IMR-90 (cell line): ENCODE measurements at regions not wholly inside any gene's neighbourhood (a gene's known extent, or its start where the extent isn't known, plus 50 kb on each side); places are given as distances from the start of the nearest gene placed in this dataset.

Source experiments
- ATAC-seq: fragments of 200-7000 bp; cut with Tn5 transposase; 2 replicates; pipeline ENCODE4 v1.9.1; 2020; ENCODE audit warnings: low read depth, mild to moderate bottlenecking, moderate library complexity
- BruUV-seq: library from RNA; stranded (reverse); fragments of 400-500 nt; replicated peaks from 2 replicates; lab custom pipeline; 2021; lab: Mats Ljungman, UMichigan
- CTCF ChIA-PET: fragments of 300-600 bp; formaldehyde crosslinking; extraction: SDS; loops from one replicate; lab custom pipeline; 2021; ENCODE audit warnings: antibody characterized with exemption; lab: Yijun Ruan, JAX
- POLR2A ChIA-PET: fragments of 300-600 bp; sonication (Branson Sonifier 250); formaldehyde crosslinking; loops from one replicate; lab custom pipeline; 2022; ENCODE audit warnings: antibody characterized with exemption; ENCODE audit not compliant: unreplicated experiment; lab: Charles Lee
- DNase-seq: peaks from one replicate; pipeline ENCODE4 v3.0.0; 2013
- H2AFZ ChIP-seq: replicated peaks from 2 replicates; pipeline ENCODE3; 2013; ENCODE audit warnings: low read length, mild to moderate bottlenecking; ENCODE audit not compliant: poor library complexity
- H2AK5ac ChIP-seq: 2 replicates; pipeline ENCODE4 v1.6.1; 2013; ENCODE audit warnings: low read depth, low read length, inconsistent platforms
- H2AK9ac ChIP-seq: replicated peaks from 2 replicates; pipeline ENCODE3; 2013; ENCODE audit warnings: mild to moderate bottlenecking, low read depth, low read length, moderate library complexity; ENCODE audit not compliant: poor library complexity
- H2BK120ac ChIP-seq: 2 replicates; pipeline ENCODE4 v1.6.1; 2013; ENCODE audit warnings: low read depth, low read length, inconsistent platforms
- H2BK15ac ChIP-seq: 3 replicates; pipeline ENCODE4 v1.6.1; 2013; ENCODE audit warnings: low read depth, low read length, inconsistent platforms
- H2BK20ac ChIP-seq: 2 replicates; pipeline ENCODE4 v1.6.1; 2013; ENCODE audit warnings: low read depth, mild to moderate bottlenecking, inconsistent platforms, low read length, moderate library complexity
- H2BK5ac ChIP-seq: 2 replicates; pipeline ENCODE4 v1.6.1; 2013; ENCODE audit warnings: mild to moderate bottlenecking, low read depth, low read length, inconsistent platforms; ENCODE audit not compliant: poor library complexity, severe bottlenecking
- H3K14ac ChIP-seq: replicated peaks from 2 replicates; pipeline ENCODE4 v1.6.1; 2013; ENCODE audit warnings: low read depth, low read length, inconsistent platforms
- H3K18ac ChIP-seq: 2 replicates; pipeline ENCODE4 v1.6.1; 2013; ENCODE audit warnings: low read depth, low read length, control low read depth
- H3K23ac ChIP-seq: 2 replicates; pipeline ENCODE4 v1.6.1; 2013; ENCODE audit warnings: low read depth, low read length, inconsistent platforms
- H3K27ac ChIP-seq: 2 replicates; pipeline ENCODE4 v1.5.1; 2013; ENCODE audit warnings: mild to moderate bottlenecking, control low read depth, low read length; ENCODE audit not compliant: insufficient read depth
- H3K27me3 ChIP-seq: 2 replicates; pipeline ENCODE4 v1.6.1; 2013; ENCODE audit warnings: low read length; ENCODE audit not compliant: control insufficient read depth, insufficient read depth
- H3K36me3 ChIP-seq: 2 replicates; pipeline ENCODE4 v1.6.1; 2013; ENCODE audit warnings: low read length, mixed read lengths; ENCODE audit not compliant: control insufficient read depth, insufficient read depth
- H3K4ac ChIP-seq: 2 replicates; pipeline ENCODE4 v1.6.1; 2013; ENCODE audit warnings: low read depth, low read length, inconsistent platforms
- H3K4me1 ChIP-seq: 2 replicates; pipeline ENCODE4 v1.6.1; 2013; ENCODE audit warnings: low read length, mixed read lengths; ENCODE audit not compliant: control insufficient read depth, insufficient read depth
- H3K4me2 ChIP-seq: 2 replicates; pipeline ENCODE4 v1.6.1; 2013; ENCODE audit warnings: low read depth, mild to moderate bottlenecking, control low read depth, low read length, moderate library complexity
- H3K4me3 ChIP-seq: 2 replicates; pipeline ENCODE4 v1.5.1; 2013; ENCODE audit warnings: low read depth, mild to moderate bottlenecking, control low read depth, low read length, moderate library complexity; ENCODE audit not compliant: insufficient read depth
- H3K56ac ChIP-seq: 2 replicates; pipeline ENCODE4 v1.6.1; 2013; ENCODE audit warnings: low read length, inconsistent platforms; ENCODE audit not compliant: insufficient read depth; ENCODE audit errors: extremely low read depth
- H3K79me1 ChIP-seq, 2 experiments: 2 replicates each; pipeline ENCODE4 v1.6.1; 2013; ENCODE audit warnings: low read length in 2 of 2, inconsistent platforms in 1 of 2, low read depth in 1 of 2
- H3K9ac ChIP-seq: 2 replicates; pipeline ENCODE4 v1.6.1; 2013; ENCODE audit warnings: low read depth, low read length, control low read depth
- H3K9me1 ChIP-seq: 2 replicates; pipeline ENCODE4 v1.6.1; 2013; ENCODE audit warnings: low read length, inconsistent platforms; ENCODE audit not compliant: insufficient read depth
- H3K9me3 ChIP-seq: 2 replicates; pipeline ENCODE4 v1.6.1; 2013; ENCODE audit warnings: low read length; ENCODE audit not compliant: control insufficient read depth, insufficient read depth
- H4K20me1 ChIP-seq: 2 replicates; pipeline ENCODE4 v1.6.1; 2013; ENCODE audit warnings: low read length, inconsistent platforms; ENCODE audit not compliant: insufficient read depth
- H4K5ac ChIP-seq: 2 replicates; pipeline ENCODE4 v1.6.1; 2013; ENCODE audit warnings: mild to moderate bottlenecking, low read depth, low read length, control low read depth
- H4K8ac ChIP-seq, 2 experiments: 2 replicates each; pipeline ENCODE4 v1.6.1; 2013; ENCODE audit warnings: low read depth in 2 of 2, low read length in 2 of 2, control low read depth in 1 of 2, inconsistent platforms in 1 of 2
- H4K91ac ChIP-seq: 2 replicates; pipeline ENCODE4 v1.6.1; 2013; ENCODE audit warnings: low read depth, low read length, inconsistent platforms; ENCODE audit not compliant: insufficient read depth
- BHLHE40 ChIP-seq: fragments of 150-350 bp; IDR thresholded peaks from 2 replicates; pipeline ENCODE4 v1.6.1; 2016; ENCODE audit warnings: mild to moderate bottlenecking, low read depth, low read length
- ELK1 ChIP-seq: fragments of 150-350 bp; IDR thresholded peaks from 2 replicates; pipeline ENCODE4 v1.6.1; 2016; ENCODE audit warnings: low read depth, mild to moderate bottlenecking, low read length, moderate library complexity, borderline replicate concordance
- FOS ChIP-seq: fragments of 150-350 bp; IDR thresholded peaks from 2 replicates; pipeline ENCODE4 v1.6.1; 2016; ENCODE audit warnings: low read depth, low read length
- MAZ ChIP-seq: IDR thresholded peaks from 2 replicates; pipeline ENCODE4 v1.6.1; 2012; ENCODE audit warnings: low read depth, mild to moderate bottlenecking, low read length, improper control_type of control experiment, moderate library complexity, borderline replicate concordance
- NFE2L2 ChIP-seq: fragments of 150-350 bp; IDR thresholded peaks from 2 replicates; pipeline ENCODE4 v1.6.1; 2016; ENCODE audit warnings: low read depth, mild to moderate bottlenecking, low read length
- POLR2A ChIP-seq: IDR thresholded peaks from 2 replicates; pipeline ENCODE4 v1.6.1; 2012; ENCODE audit warnings: mild to moderate bottlenecking, low read depth, low read length
- RAD21 ChIP-seq: IDR thresholded peaks from 2 replicates; pipeline ENCODE4 v1.6.1; 2012; ENCODE audit warnings: low read length, improper control_type of control experiment
- RFX5 ChIP-seq: IDR thresholded peaks from 2 replicates; pipeline ENCODE4 v1.8.0; 2012; ENCODE audit warnings: low read depth, mild to moderate bottlenecking, low read length, moderate library complexity
- USF2 ChIP-seq: fragments of 150-350 bp; IDR thresholded peaks from 2 replicates; pipeline ENCODE4 v1.6.1; 2017; ENCODE audit warnings: mild to moderate bottlenecking, antibody characterized with exemption, low read length, low read depth
- WGBS, 2 experiments: methylation state at CpG; one replicate each; pipeline versions ENCODE4 v1.1.5 to v1.1.7; 2013; ENCODE audit warnings: missing lambda C conversion rate in 2 of 2; ENCODE audit not compliant: insufficient read length in 1 of 2; ENCODE audit errors: extremely low coverage in 2 of 2; 5-methylcytosine and 5-hydroxymethylcytosine counted together
- dilution Hi-C: fragments of 300-500 bp; cut with HindIII; formaldehyde crosslinking; loops from one replicate; pipeline ENCODE4 v1.14.3; 2018; ENCODE audit warnings: low sequenced_read_pairs; ENCODE audit not compliant: unreplicated experiment
- in situ Hi-C: fragments of 300-500 bp; cut with MboI; formaldehyde crosslinking; loops from 3 replicates; pipeline ENCODE4 v1.14.3; 2019; ENCODE audit warnings: low sequenced_read_pairs, inconsistent platforms, mixed read lengths
- intact Hi-C: fragments of 100-400 bp; cut with micrococcal nuclease; formaldehyde crosslinking; loops from 2 replicates; pipeline ENCODE4 v1.10.0; 2022
- TF ChIP-seq, protein P1 (sequence below): conservative IDR thresholded peaks from 2 replicates; pipeline ENCODE4 v1.5.1; 2012; ENCODE audit warnings: mild to moderate bottlenecking, low read depth, low read length, improper control_type of control experiment

DNA sequence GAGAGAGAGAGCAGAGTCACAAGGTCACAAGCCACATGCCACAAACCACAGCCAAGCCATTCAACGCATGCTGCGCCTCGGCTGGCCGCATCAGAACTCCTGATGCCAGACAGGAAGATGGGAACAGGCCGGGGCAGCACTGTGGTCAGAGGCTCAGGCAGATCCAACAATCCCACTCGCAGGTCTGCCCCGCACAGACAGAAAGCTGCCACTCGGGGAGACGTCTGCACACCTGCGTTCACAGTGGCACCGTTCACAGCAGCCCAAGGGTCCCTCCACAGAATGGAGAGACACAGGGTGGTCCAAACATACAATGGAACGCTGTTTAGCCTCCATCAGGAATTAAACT is 408.8 kb downstream of the CTTN start:
- Histone ChIP-seq H4K91ac (no peak overlapping the region), H3K9me1 (no peaks in the 10 kb centered on the region), H3K4ac (no peak overlapping the region), H4K8ac (no peak overlapping the region), H2AFZ (no peak overlapping the region), H2AK5ac (no peak overlapping the region), H3K27me3 (no peaks in the 10 kb centered on the region), H2BK5ac (no peak overlapping the region), H2BK20ac (no peak overlapping the region), H3K18ac (no peak overlapping the region), H3K23ac (no peak overlapping the region), H4K20me1 (no peaks in the 10 kb centered on the region; the same call in 1 of the 2 replicates), H4K5ac (no peak overlapping the region), H3K14ac (no peak overlapping the region), H3K56ac (no peak overlapping the region), H3K9ac (no peak overlapping the region), H3K36me3 (peaks cover 1% of the 10 kb centered on the region; the same call in 1 of the 2 replicates), H2BK15ac (no peak overlapping the region), H3K79me1 (no peaks in the 10 kb centered on the region), H2BK120ac (no peak overlapping the region), H3K27ac (no peak overlapping the region), H3K9me3 (no peaks in the 10 kb centered on the region; the same call in 1 of the 2 replicates), H3K4me3 (no peak overlapping the region), H2AK9ac (no peak overlapping the region), H3K4me2 (no peak overlapping the region), H3K4me1 (no peaks in the 10 kb centered on the region)
- ChIA-PET CTCF (no interaction called here), POLR2A (no interaction called here)
- ATAC-seq (no peak), DNase-seq (no peak)
- intact Hi-C loops (no loop called here), in situ Hi-C loops (no loop called here), dilution Hi-C loops (no loop called here)
- TF ChIP-seq BHLHE40 (no peak), MAZ (no peak), ELK1 (no peak), NFE2L2 (no peak), FOS (no peak), RAD21 (no peak), POLR2A (no peak), USF2 (no peak), RFX5 (no peak)
- TF ChIP-seq, protein P1, sequence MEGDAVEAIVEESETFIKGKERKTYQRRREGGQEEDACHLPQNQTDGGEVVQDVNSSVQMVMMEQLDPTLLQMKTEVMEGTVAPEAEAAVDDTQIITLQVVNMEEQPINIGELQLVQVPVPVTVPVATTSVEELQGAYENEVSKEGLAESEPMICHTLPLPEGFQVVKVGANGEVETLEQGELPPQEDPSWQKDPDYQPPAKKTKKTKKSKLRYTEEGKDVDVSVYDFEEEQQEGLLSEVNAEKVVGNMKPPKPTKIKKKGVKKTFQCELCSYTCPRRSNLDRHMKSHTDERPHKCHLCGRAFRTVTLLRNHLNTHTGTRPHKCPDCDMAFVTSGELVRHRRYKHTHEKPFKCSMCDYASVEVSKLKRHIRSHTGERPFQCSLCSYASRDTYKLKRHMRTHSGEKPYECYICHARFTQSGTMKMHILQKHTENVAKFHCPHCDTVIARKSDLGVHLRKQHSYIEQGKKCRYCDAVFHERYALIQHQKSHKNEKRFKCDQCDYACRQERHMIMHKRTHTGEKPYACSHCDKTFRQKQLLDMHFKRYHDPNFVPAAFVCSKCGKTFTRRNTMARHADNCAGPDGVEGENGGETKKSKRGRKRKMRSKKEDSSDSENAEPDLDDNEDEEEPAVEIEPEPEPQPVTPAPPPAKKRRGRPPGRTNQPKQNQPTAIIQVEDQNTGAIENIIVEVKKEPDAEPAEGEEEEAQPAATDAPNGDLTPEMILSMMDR, result no peak
- WGBS, 2 experiments, result 77% methylated on average over 8 of the region's 12 CpGs; no CpG with 5 or more reads in 1 of the 2 experiments
- BruUV-seq, result no TSS peak
